ENCODE measurements at regions not wholly inside any gene's neighbourhood (a gene's known extent, or its start where the extent isn't known, plus 50 kb on each side); places are given as distances from the start of the nearest gene placed in this dataset.

DNA sequence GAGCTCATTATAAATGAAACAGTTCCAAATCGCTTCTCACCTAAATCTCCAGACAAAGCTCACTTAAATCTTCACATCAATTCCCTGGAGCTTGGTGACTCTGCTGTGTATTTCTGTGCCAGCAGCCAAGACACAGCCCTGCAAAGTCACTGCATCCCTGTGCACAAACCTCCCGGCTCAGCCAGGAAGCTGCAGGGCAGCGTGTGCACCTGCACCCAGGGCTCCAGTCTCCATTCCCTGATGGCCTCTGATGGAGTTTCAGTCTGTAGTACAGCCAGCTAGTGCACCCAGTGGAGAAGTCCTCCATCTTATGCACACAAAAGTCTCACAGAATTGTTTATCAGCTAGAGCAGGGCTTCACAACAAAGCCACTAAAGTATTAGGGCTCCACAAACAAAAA lies 51.1 kb upstream of the PRSS58 start:
- DNase-seq, result no peak

- no peak for DNase-seq
These were observed 50.5 kb upstream of the PRSS58 start for GRCh38 chr7:142308326-142308725.
